Peyer's patch (tissue), 4 donors: ENCODE measurements at regions not wholly inside any gene's neighbourhood (a gene's known extent, or its start where the extent isn't known, plus 50 kb on each side); places are given as distances from the start of the nearest gene placed in this dataset.

Experiments used
- POLR2A ChIP-seq, 2 donors: fragments of 450-650 bp; IDR thresholded peaks; one replicate each; pipeline ENCODE4 v1.5.1; 2017; ENCODE audit warnings: antibody characterized with exemption in 2 of 2, mild to moderate bottlenecking in 2 of 2, moderate library complexity in 2 of 2
- TF ChIP-seq, protein P1 (sequence below), 6 experiments: fragments of 450-650 bp in 4 of 6; fragments of 200-600 bp in 2 of 6; sonication (generic) in 1 of 6; IDR thresholded peaks; one replicate each; pipeline ENCODE4 v1.5.1; 2017 to 2019; ENCODE audit warnings: antibody characterized with exemption in 6 of 6, mild to moderate bottlenecking in 3 of 6, moderate library complexity in 1 of 6

DNA sequence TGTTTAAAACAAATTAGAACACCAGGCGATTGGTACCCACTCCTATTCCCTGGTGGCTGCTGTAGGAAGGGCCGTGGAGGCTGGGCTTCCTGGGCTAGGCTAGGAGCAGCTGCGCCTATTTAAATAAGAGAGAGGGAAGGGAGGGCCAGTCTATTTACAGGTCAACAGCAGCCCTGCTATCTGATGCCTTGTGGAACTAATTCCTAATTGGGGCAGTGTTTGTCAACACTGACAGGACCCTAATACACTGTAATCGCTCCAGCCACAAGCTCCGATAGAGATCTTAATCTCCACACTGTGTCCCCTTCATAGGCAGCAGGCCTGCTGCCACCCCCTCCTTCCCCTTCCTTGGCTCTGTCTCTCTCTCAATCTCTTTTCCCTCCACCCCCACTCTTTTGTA is 116.9 kb upstream of the SOX14 start:
- TF ChIP-seq, protein P1, sequence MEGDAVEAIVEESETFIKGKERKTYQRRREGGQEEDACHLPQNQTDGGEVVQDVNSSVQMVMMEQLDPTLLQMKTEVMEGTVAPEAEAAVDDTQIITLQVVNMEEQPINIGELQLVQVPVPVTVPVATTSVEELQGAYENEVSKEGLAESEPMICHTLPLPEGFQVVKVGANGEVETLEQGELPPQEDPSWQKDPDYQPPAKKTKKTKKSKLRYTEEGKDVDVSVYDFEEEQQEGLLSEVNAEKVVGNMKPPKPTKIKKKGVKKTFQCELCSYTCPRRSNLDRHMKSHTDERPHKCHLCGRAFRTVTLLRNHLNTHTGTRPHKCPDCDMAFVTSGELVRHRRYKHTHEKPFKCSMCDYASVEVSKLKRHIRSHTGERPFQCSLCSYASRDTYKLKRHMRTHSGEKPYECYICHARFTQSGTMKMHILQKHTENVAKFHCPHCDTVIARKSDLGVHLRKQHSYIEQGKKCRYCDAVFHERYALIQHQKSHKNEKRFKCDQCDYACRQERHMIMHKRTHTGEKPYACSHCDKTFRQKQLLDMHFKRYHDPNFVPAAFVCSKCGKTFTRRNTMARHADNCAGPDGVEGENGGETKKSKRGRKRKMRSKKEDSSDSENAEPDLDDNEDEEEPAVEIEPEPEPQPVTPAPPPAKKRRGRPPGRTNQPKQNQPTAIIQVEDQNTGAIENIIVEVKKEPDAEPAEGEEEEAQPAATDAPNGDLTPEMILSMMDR (IDR thresholded peaks at IDR 0.05) = no peak
- no peak for TF ChIP-seq POLR2A (IDR thresholded peaks at IDR 0.05)
